Common myeloid progenitor, CD34-positive (primary cell): ENCODE measurements at regions not wholly inside any gene's neighbourhood (a gene's known extent, or its start where the extent isn't known, plus 50 kb on each side); places are given as distances from the start of the nearest gene placed in this dataset.

Experiments used
- CTCF ChIA-PET: fragments of 350-600 bp; sonication (Branson Sonifier 250); formaldehyde crosslinking; loops from one replicate; lab custom pipeline; 2021; ENCODE audit warnings: antibody characterized with exemption; lab: Charles Lee
- POLR2A ChIA-PET: fragments of 350-600 bp; sonication (Branson Sonifier 250); formaldehyde crosslinking; loops from one replicate; lab custom pipeline; 2021; ENCODE audit warnings: antibody characterized with exemption; lab: Charles Lee
- DNase-seq, 3 donors: peaks; one replicate each; pipeline versions ENCODE4 v3.0.0 to v3.0.0-alpha.2; 2013
- H3K27ac ChIP-seq, 2 experiments: 1 replicate in 1 of 2; 2 replicates in 1 of 2; pipeline ENCODE4 v1.7.0; 2013; ENCODE audit warnings: inconsistent platforms in 2 of 2, low read length in 2 of 2, mild to moderate bottlenecking in 2 of 2, low read depth in 1 of 2, moderate library complexity in 1 of 2; ENCODE audit not compliant: severe bottlenecking in 2 of 2, insufficient read depth in 1 of 2, poor library complexity in 1 of 2
- H3K27me3 ChIP-seq, 5 experiments: replicated peaks in 2 of 5; 1 replicate in 3 of 5; 2 replicates in 2 of 5; pipeline versions ENCODE4 v1.6.1 to v1.7.0; 2013; ENCODE audit warnings: low read length in 4 of 5, mild to moderate bottlenecking in 2 of 5, moderate library complexity in 2 of 5, inconsistent platforms in 1 of 5; ENCODE audit not compliant: insufficient read depth in 5 of 5, control insufficient read depth in 4 of 5
- H3K36me3 ChIP-seq, 4 experiments: 1 replicate in 2 of 4; 2 replicates in 2 of 4; pipeline versions ENCODE4 v1.6.1 to v1.7.0; 2013; ENCODE audit warnings: low read length in 3 of 4, control low read depth in 1 of 4, mild to moderate bottlenecking in 1 of 4; ENCODE audit not compliant: control insufficient read depth in 4 of 4, insufficient read depth in 4 of 4
- H3K4me1 ChIP-seq, 4 experiments: 1 replicate in 3 of 4; 2 replicates in 1 of 4; pipeline versions ENCODE4 v1.6.1 to v1.7.1; 2013; ENCODE audit warnings: low read length in 3 of 4, mild to moderate bottlenecking in 3 of 4, control low read depth in 1 of 4, inconsistent platforms in 1 of 4, moderate library complexity in 1 of 4; ENCODE audit not compliant: control insufficient read depth in 4 of 4, insufficient read depth in 4 of 4; ENCODE audit errors: control extremely low read depth in 1 of 4
- H3K4me3 ChIP-seq, 7 experiments: 1 replicate in 4 of 7; 2 replicates in 3 of 7; pipeline versions ENCODE4 v1.5.1 to v1.7.0; 2013; ENCODE audit warnings: mild to moderate bottlenecking in 7 of 7, low read length in 6 of 7, moderate library complexity in 6 of 7, inconsistent platforms in 2 of 7, low read depth in 2 of 7, control low read depth in 1 of 7; ENCODE audit not compliant: insufficient read depth in 4 of 7, control insufficient read depth in 1 of 7; ENCODE audit errors: extremely low read depth in 1 of 7
- H3K9me3 ChIP-seq, 5 experiments: 1 replicate in 4 of 5; 2 replicates in 1 of 5; pipeline versions ENCODE4 v1.6.1 to v1.7.1; 2013; ENCODE audit warnings: low read length in 4 of 5, mild to moderate bottlenecking in 2 of 5, inconsistent platforms in 1 of 5, low read depth in 1 of 5, moderate library complexity in 1 of 5; ENCODE audit not compliant: control insufficient read depth in 4 of 5, insufficient read depth in 2 of 5; ENCODE audit errors: control extremely low read depth in 1 of 5
- WGBS: methylation state at CpG from one replicate; pipeline ENCODE4 v1.1.5; 2013; ENCODE audit not compliant: insufficient coverage; 5-methylcytosine and 5-hydroxymethylcytosine counted together

- peaks cover 0 to 9% (median 0%) of the 10 kb centered on the region in 5 experiments for H3K9me3 ChIP-seq
- H3K36me3 ChIP-seq: no peaks in the 10 kb centered on the region
- no peak overlapping the region for H3K27ac ChIP-seq
- H3K4me1 ChIP-seq: peaks cover 0 to 18% (median 8%) of the 10 kb centered on the region in 4 experiments
- H3K4me3 ChIP-seq: no peak overlapping the region
- ChIA-PET CTCF (no interaction called here), POLR2A (interaction anchor here (1.0 kb wide), 1 partner anchor 11 kb away, joined by 5 read pairs; no protein-coding TSS in a partner anchor)
- no peaks in the 10 kb centered on the region for H3K27me3 ChIP-seq
- DNase-seq: no peak
Observed at GRCh38 chr3:56931836-56932235, 128.6 kb upstream of the SPATA12 start.

GRCh38 chr3:56930706-56931105, 129.0 kb upstream of the ARHGEF3 start:
- POLR2A ChIA-PET: no interaction called here
- Histone ChIP-seq H3K27ac (no peak overlapping the region), H3K27me3 (no peaks in the 10 kb centered on the region), H3K9me3 (peaks cover 0 to 9% (median 0%) of the 10 kb centered on the region in 5 experiments), H3K36me3 (no peaks in the 10 kb centered on the region), H3K4me1 (peaks cover 0 to 20% (median 8%) of the 10 kb centered on the region in 4 experiments), H3K4me3 (no peak overlapping the region)
- peak in 2 of 3 donors; percentile 14 to 23 for DNase-seq
- CTCF ChIA-PET: no interaction called here
- 88% methylated on average over 3 of the region's 5 CpGs for WGBS

GRCh38 chr3:56929809-56930615, 128.3 kb upstream of the ARHGEF3 start:
- 90% methylated on average over 5 of the region's 10 CpGs for WGBS
- Histone ChIP-seq H3K4me3 (no peak overlapping the region), H3K4me1 (peaks cover 0 to 20% (median 8%) of the 10 kb centered on the region in 4 experiments), H3K27ac (no peak overlapping the region), H3K36me3 (no peaks in the 10 kb centered on the region), H3K27me3 (no peaks in the 10 kb centered on the region), H3K9me3 (peaks cover 0 to 9% (median 0%) of the 10 kb centered on the region in 5 experiments)
- POLR2A ChIA-PET: no interaction called here
- CTCF ChIA-PET: interaction anchor here (0.6 kb wide), 1 partner anchor 22 kb away, joined by 3 read pairs; no protein-coding TSS in a partner anchor
- DNase-seq: no peak

- H3K27me3 ChIP-seq: no peaks in the 10 kb centered on the region
- ChIA-PET POLR2A (no interaction called here), CTCF (interaction anchor here (1.6 to 1.9 kb wide), 2 partner anchors 9 to 72 kb away, joined by 4 to 6 read pairs; no protein-coding TSS in a partner anchor)
- DNase-seq: peak in 2 of 3 donors; percentile 13 to 36
- no peak overlapping the region for H3K27ac ChIP-seq
- H3K4me1 ChIP-seq: peaks cover 7 to 32% (median 15%) of the 10 kb centered on the region in 4 experiments
- 51% methylated on average over 3 of the region's 3 CpGs for WGBS
- no peak overlapping the region for H3K4me3 ChIP-seq
- peaks cover 0 to 3% (median 0%) of the 10 kb centered on the region in 5 experiments for H3K9me3 ChIP-seq
- H3K36me3 ChIP-seq: no peaks in the 10 kb centered on the region
Observed at GRCh38 chr3:56928379-56929068, 126.8 kb upstream of the ARHGEF3 start.

- POLR2A ChIA-PET: no interaction called here
- H3K27ac ChIP-seq: no peak overlapping the region
- CTCF ChIA-PET: interaction anchor here (1.6 to 1.9 kb wide), 2 partner anchors 9 to 71 kb away, joined by 4 to 6 read pairs; no protein-coding TSS in a partner anchor
- H3K4me1 ChIP-seq: peaks cover 7 to 38% (median 16%) of the 10 kb centered on the region in 4 experiments
- H3K9me3 ChIP-seq: no peaks in the 10 kb centered on the region
- 88% methylated on average over 2 of the region's 2 CpGs for WGBS
- H3K27me3 ChIP-seq: no peaks in the 10 kb centered on the region
- H3K4me3 ChIP-seq: no peak overlapping the region
- DNase-seq: no peak
- H3K36me3 ChIP-seq: no peaks in the 10 kb centered on the region
Observed at GRCh38 chr3:56927855-56928254, 126.1 kb upstream of the ARHGEF3 start.

- ChIA-PET CTCF (interaction anchor here (1.0 to 1.9 kb wide), 4 partner anchors 10 to 70 kb away, joined by 3 to 6 read pairs (median 4); no protein-coding TSS in a partner anchor), POLR2A (no interaction called here)
- no peak for DNase-seq
- no peak overlapping the region for H3K4me3 ChIP-seq
- no peaks in the 10 kb centered on the region for H3K27me3 ChIP-seq
- peaks cover 7 to 43% (median 22%) of the 10 kb centered on the region in 4 experiments for H3K4me1 ChIP-seq
- 100% methylated on average over 1 of the region's 2 CpGs for WGBS
- no peak overlapping the region for H3K27ac ChIP-seq
- H3K9me3 ChIP-seq: no peaks in the 10 kb centered on the region
- H3K36me3 ChIP-seq: no peaks in the 10 kb centered on the region
Observed at GRCh38 chr3:56926947-56927282, 125.2 kb upstream of the ARHGEF3 start.
